Tibial nerve (tissue), 4 donors: ENCODE measurements at regions not wholly inside any gene's neighbourhood (a gene's known extent, or its start where the extent isn't known, plus 50 kb on each side); places are given as distances from the start of the nearest gene placed in this dataset.
A peak's percentile ranks its signal among the peaks of the same experiment; 100 is the strongest.

ENCODE experiments used
- DNase-seq, 2 donors: peaks; one replicate each; pipeline ENCODE4 v3.0.0-alpha.2; 2019; ENCODE audit warnings: low spot score in 2 of 2
- H3K27ac ChIP-seq, 4 donors: fragments of 200-600 bp; sonication (generic) in 3 of 4; one replicate each; pipeline ENCODE4 v1.5.1; 2017 to 2019; ENCODE audit warnings: mild to moderate bottlenecking in 1 of 4
- H3K27me3 ChIP-seq, 2 donors: fragments of 200-600 bp; sonication (generic) in 1 of 2; one replicate each; pipeline versions ENCODE4 v1.5.1 to v1.6.0; 2017 to 2019
- H3K36me3 ChIP-seq, 3 donors: fragments of 200-600 bp; sonication (generic); one replicate each; pipeline ENCODE4 v1.5.1; 2018 to 2019
- H3K4me1 ChIP-seq, 4 donors: fragments of 200-600 bp; sonication (generic) in 3 of 4; one replicate each; pipeline ENCODE4 v1.5.1; 2017 to 2019
- H3K4me3 ChIP-seq, 4 donors: fragments of 200-600 bp; sonication (generic) in 3 of 4; one replicate each; pipeline ENCODE4 v1.5.1; 2017 to 2019; ENCODE audit warnings: mild to moderate bottlenecking in 1 of 4, moderate library complexity in 1 of 4
- H3K9me3 ChIP-seq, 4 donors: fragments of 200-600 bp; sonication (generic) in 3 of 4; one replicate each; pipeline ENCODE4 v1.5.1; 2017 to 2019
- EP300 ChIP-seq, 2 donors: sonication (generic); formaldehyde crosslinking; IDR thresholded peaks; one replicate each; pipeline ENCODE4 v1.6.1; 2017; ENCODE audit warnings: antibody characterized with exemption in 2 of 2, mild to moderate bottlenecking in 1 of 2
- POLR2A ChIP-seq, 2 donors: fragments of 450-650 bp; IDR thresholded peaks; one replicate each; pipeline ENCODE4 v1.6.1; 2017; ENCODE audit warnings: antibody characterized with exemption in 2 of 2, mild to moderate bottlenecking in 2 of 2, moderate library complexity in 2 of 2
- WGBS, 2 donors: methylation state at CpG; one replicate each; pipeline ENCODE4 v1.1.5; 2018; 5-methylcytosine and 5-hydroxymethylcytosine counted together
- TF ChIP-seq, protein P1 (sequence below), 5 experiments: fragments of 200-600 bp in 3 of 5; fragments of 450-650 bp in 2 of 5; sonication (generic) in 3 of 5; IDR thresholded peaks; one replicate each; pipeline ENCODE4 v1.5.1; 2016 to 2019; ENCODE audit warnings: antibody characterized with exemption in 5 of 5, mild to moderate bottlenecking in 3 of 5, moderate library complexity in 2 of 5

DNA sequence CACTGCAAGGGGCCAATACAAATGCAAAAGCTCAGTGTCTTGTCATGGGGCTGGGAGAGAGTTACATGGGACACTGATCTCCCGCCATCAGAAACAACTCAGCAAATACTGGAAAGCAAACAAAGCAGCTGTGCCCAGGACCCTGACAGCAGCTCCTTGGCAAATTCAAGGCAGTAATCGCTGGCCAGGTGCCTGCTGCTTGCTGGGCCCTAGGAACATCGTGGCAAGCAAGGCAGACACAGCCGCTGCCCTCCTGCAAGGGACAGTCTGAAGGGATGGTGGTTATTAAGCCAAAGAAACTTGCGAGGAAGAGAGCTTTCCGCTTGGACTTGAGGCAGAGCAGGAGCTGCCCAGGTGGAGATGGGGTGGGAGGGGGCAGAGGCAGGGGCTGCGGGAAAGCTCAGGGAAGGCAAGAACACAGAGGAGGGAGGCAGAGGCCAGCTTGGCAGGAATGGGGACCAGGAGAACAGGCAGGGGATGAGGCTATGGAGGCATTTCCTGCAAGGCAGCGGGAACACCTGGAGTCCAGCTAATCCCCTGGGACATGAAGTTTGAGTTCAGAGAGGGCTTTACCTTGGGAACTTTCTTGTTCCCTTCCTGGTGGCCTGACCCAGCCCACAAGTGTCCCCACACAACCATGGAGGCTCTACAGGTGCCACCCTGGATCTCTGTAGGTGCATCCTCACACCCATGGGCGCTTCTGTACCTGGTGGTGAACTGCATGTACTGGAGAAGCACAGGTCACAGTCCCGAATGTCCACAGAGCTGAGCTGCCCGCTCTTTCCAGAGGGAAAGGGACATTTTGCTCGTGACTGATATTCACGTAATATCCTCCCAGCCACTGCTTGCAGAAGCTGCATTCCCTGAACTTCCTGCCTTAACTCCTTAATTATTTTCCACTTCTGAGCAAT lies 78.7 kb upstream of the ATP2B2 start:
- no peak for TF ChIP-seq EP300 (IDR thresholded peaks at IDR 0.05)
- TF ChIP-seq, protein P1, sequence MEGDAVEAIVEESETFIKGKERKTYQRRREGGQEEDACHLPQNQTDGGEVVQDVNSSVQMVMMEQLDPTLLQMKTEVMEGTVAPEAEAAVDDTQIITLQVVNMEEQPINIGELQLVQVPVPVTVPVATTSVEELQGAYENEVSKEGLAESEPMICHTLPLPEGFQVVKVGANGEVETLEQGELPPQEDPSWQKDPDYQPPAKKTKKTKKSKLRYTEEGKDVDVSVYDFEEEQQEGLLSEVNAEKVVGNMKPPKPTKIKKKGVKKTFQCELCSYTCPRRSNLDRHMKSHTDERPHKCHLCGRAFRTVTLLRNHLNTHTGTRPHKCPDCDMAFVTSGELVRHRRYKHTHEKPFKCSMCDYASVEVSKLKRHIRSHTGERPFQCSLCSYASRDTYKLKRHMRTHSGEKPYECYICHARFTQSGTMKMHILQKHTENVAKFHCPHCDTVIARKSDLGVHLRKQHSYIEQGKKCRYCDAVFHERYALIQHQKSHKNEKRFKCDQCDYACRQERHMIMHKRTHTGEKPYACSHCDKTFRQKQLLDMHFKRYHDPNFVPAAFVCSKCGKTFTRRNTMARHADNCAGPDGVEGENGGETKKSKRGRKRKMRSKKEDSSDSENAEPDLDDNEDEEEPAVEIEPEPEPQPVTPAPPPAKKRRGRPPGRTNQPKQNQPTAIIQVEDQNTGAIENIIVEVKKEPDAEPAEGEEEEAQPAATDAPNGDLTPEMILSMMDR (IDR thresholded peaks at IDR 0.05), result no peak
- no peak for TF ChIP-seq POLR2A (IDR thresholded peaks at IDR 0.05)
- whole genome bisulfite sequencing, 2 donors, result 63 to 69% methylated on average over 13 of the region's 13 CpGs
- no peaks in the 10 kb centered on the region for H3K9me3 ChIP-seq
- H3K27ac ChIP-seq, result no peak overlapping the region
- no peaks in the 10 kb centered on the region for H3K27me3 ChIP-seq
- H3K4me1 ChIP-seq, result no peaks in the 10 kb centered on the region
- H3K36me3 ChIP-seq, result no peaks in the 10 kb centered on the region
- no peak for DNase-seq
- H3K4me3 ChIP-seq, result no peak overlapping the region

DNA sequence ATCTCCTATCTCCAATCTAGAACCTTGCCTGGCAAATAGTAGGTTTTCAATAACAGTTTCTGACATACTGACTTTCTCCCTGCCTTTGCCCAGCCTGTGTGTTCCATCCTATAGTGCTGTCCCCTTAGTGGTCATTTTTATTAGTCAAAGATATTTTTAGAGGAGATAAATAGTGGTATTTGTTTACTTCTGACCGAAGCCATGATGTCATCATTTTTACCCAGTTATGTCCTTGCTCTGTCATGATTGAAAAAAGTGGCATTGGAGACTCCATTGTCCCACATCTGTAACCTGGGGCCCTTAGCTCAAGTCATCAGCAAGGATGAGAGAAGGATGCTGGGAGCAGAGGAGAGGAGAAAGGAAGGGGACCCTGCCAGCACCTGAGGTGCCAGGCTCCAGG lies 80.6 kb upstream of the ATP2B2 start:
- no peaks in the 10 kb centered on the region for H3K27me3 ChIP-seq
- H3K4me1 ChIP-seq, result no peaks in the 10 kb centered on the region
- H3K4me3 ChIP-seq, result no peak overlapping the region
- no peak overlapping the region for H3K27ac ChIP-seq
- WGBS, 2 donors, result 33 to 40% methylated on average over 1 of the region's 1 CpG
- TF ChIP-seq, protein P1 (IDR thresholded peaks at IDR 0.05), result no peak
- TF ChIP-seq POLR2A (IDR thresholded peaks at IDR 0.05), result no peak
- TF ChIP-seq EP300 (IDR thresholded peaks at IDR 0.05), result no peak
- no peaks in the 10 kb centered on the region for H3K9me3 ChIP-seq
- no peaks in the 10 kb centered on the region for H3K36me3 ChIP-seq
- no peak for DNase-seq

DNA sequence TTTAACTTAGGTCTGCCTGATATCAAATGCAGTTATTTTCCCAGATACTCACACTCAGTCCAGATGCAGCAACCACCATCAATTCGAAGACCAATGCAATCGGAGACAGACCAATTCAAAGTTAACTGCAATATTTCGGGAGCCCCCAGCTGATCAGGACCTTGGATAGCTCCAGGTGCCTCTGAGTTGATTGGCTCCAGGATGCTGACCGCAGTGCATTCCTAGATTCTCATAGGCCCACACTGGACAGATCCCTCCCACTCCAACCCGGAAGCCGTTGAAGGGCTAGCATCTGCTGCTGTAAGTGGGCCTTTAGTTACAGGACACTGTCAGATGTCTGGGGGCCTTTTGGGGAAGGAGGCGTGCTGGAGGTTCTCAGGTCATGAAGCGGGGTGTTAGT lies 89.5 kb upstream of the ATP2B2 start:
- no peaks in the 10 kb centered on the region for H3K9me3 ChIP-seq
- peaks cover 0 to 2% (median 0%) of the 10 kb centered on the region in 4 donors for H3K4me1 ChIP-seq
- TF ChIP-seq EP300 (IDR thresholded peaks at IDR 0.05) (no peak), POLR2A (IDR thresholded peaks at IDR 0.05) (no peak)
- TF ChIP-seq, protein P1 (IDR thresholded peaks at IDR 0.05), result no peak
- H3K27ac ChIP-seq, result no peak overlapping the region
- no peak overlapping the region for H3K4me3 ChIP-seq
- no peaks in the 10 kb centered on the region for H3K27me3 ChIP-seq
- 12 to 14% methylated on average over 8 of the region's 8 CpGs for WGBS, 2 donors
- peak in 1 of 2 donors; percentile 19 for DNase-seq
- no peaks in the 10 kb centered on the region for H3K36me3 ChIP-seq

DNA sequence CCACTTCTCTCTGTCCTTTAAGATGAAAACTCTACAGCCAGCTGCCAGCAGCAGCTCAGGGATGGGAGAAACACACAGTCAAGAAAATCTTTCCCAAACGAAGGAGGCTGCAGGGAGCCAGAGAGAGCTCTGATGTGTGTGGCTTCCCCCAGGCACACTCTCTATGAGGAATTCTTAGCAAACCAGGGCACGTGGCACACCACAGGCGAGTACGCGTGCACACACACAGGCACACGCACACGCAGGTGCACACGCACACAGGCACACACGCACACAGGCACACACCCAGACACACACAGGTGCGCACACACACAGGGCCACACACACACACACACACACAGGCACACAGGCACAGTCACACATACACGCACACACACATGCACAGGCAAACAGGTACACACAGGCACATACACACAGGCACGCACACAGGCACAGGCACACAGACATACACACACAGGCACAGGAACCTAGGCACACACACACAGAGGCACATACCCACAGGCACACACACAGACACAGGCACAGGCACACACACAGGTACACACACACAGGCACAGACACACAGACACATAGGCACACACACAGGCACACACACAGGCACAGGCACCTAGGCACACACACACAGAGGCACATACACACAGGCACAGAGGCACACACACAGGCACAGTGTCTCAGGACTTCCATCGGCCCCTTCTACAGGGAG lies 91.5 kb upstream of the ATP2B2 start:
- Histone ChIP-seq H3K27ac (no peak overlapping the region), H3K36me3 (no peaks in the 10 kb centered on the region), H3K4me1 (peaks cover 0 to 20% (median 10%) of the 10 kb centered on the region in 4 donors), H3K9me3 (no peaks in the 10 kb centered on the region), H3K27me3 (no peaks in the 10 kb centered on the region), H3K4me3 (no peak overlapping the region)
- TF ChIP-seq POLR2A (IDR thresholded peaks at IDR 0.05) (no peak), EP300 (IDR thresholded peaks at IDR 0.05) (no peak)
- TF ChIP-seq, protein P1 (IDR thresholded peaks at IDR 0.05), result no peak
- DNase-seq, result no peak
- WGBS, 2 donors, result 82 to 84% methylated on average over 13 of the region's 13 CpGs

DNA sequence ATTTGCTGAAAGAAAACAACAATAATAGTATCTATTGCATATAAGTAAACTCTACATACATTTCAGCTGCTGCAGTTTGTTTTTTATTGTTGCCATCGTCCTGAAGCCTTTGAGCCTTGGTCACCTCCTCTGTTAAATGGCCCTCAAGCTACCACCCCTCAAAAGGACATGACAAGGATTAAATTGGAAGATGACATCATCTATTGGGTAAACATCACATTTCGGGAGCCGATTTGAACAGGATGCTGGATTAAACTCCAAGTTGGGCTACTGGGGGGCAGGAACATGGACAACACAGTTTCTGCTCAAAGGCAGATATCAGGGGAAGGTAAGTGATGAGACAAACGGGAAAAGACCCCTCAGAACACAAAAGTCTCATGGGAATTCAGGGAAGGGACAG lies 92.3 kb upstream of the ATP2B2 start:
- no peak for DNase-seq
- no peaks in the 10 kb centered on the region for H3K36me3 ChIP-seq
- no peaks in the 10 kb centered on the region for H3K27me3 ChIP-seq
- no peaks in the 10 kb centered on the region for H3K9me3 ChIP-seq
- TF ChIP-seq POLR2A (IDR thresholded peaks at IDR 0.05) (no peak), EP300 (IDR thresholded peaks at IDR 0.05) (no peak)
- TF ChIP-seq, protein P1 (IDR thresholded peaks at IDR 0.05), result no peak
- H3K4me3 ChIP-seq, result no peak overlapping the region
- no peak overlapping the region for H3K27ac ChIP-seq
- peaks cover 0 to 20% (median 10%) of the 10 kb centered on the region in 4 donors for H3K4me1 ChIP-seq
- 50 to 52% methylated on average over 4 of the region's 4 CpGs for WGBS, 2 donors
